ENCODE measurements at regions not wholly inside any gene's neighbourhood (a gene's known extent, or its start where the extent isn't known, plus 50 kb on each side); places are given as distances from the start of the nearest gene placed in this dataset.

DNA sequence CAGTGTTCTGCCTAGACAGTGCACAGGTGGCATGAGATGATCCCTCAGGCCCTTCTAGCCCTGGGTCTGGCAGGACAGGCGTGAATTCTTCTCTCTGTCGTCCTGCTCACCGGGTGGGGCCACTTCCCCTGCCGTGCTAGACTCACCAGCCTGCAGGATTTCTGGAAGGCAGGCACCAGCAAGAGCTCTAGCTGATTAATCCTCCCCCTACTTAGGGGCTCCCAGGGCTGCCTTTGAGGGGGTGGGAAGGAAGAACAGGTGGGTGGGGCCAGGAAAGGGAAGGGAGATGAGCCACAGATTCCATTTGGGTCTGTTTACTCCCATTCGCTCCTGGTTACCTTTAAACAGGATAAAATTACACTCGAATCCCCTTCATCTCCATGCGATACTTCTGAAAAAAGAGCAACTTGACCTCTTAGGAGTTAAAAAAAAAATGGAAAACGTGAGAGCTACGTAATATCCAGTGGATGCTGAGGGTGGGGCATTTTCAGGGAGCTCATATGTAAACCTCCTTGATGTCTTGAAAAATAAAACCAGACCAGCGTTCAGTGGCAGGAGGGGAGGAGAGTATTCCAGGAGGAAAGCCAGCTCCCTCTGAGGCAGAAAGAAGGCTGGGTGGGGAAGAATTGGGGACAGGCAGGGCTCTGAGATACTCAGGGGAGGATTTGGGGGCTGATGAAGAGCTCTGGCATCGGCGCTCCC, 665.5 kb downstream of the PTPRU start:
- no peak for DNase-seq

DNA sequence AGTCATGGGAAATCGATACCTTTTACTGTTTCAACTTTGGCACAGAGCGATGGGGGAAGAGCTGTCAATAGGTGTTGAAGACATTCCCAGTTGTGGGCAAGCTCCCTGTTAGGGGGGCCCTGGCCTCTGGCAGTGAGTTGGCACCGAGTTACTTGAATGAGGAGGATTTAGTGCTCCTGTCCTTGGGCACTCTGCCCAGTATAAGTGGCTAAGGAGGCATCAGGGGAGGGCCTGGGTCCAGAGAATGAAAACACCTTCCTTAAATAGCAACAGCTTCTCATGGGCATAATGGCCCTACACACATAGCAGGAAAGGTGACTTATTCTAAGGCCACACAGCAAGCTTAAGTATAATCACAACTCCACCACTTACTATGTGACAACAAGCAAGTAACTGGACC, 664.4 kb downstream of the PTPRU start:
- no peak for DNase-seq

DNA sequence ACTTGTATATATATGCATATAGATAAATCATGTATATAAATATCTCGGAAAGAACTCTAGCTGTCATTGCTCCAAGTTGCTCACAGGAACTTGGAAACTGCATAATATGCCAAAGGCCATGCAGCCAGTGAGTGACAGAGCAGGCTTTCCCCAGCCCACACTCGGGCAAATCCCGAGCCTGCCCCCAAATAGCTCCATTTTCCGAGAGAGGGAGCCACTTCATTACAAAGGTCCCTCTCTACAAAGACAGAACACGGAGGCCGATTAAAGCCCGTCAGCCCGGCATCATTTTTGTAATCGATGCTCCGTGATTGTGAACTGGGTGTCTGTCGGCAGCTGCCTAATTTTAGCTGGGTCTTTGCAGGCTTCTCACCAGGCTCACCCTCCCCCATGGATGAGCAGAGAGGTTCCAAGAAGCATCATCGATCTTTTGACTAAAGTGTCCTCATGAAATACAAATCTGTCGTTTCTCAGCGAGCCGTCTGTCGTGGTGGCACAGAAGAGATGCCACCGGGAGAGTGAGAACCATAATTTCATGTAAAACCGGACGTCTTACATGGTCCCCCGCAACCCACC, 663.9 kb downstream of the PTPRU start:
- no peak for DNase-seq

DNA sequence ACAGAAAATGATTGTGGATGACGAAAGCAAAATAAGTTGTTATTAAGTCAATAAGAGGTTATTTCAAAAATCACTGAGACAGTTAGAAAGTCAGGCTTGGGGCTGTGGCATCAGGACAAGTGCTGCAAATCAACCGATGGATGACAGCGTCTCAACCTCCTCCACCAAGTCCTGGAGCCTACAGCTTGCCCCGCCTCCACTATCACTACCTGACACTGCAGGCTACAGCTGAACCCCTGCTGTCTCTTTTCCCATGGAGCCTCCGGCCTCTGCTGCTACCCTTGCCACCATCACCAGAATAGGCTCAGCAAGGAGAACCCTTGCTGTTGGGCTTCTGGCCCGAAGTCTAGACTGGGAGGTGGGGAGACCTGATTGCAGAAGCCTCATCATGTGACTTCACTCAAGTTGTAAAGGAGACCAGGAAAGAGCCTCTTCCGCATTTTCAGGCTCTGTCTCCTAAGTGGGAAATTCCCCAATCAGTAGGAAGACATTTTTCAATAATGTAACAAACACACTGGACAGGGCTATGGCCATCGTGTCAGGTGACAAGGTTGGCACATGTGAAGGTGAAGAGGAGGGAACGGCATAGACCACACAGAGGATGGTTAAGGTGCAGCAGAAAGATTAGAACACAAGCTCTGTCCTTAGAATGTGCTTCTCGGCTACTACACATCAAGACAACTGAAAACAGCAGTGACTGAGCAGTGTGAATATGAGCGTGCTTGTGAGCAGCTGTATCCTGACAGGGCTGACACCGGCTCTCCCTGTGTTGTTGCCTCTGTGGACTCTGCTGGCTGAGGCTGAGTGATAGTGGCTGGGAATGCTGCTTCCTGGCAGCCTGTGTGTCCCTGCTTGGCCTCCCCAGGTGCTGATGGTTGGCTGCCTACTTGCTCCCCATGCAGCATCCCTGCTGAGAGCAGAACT, 660.7 kb downstream of the PTPRU start:
- DNase-seq: no peak

DNA sequence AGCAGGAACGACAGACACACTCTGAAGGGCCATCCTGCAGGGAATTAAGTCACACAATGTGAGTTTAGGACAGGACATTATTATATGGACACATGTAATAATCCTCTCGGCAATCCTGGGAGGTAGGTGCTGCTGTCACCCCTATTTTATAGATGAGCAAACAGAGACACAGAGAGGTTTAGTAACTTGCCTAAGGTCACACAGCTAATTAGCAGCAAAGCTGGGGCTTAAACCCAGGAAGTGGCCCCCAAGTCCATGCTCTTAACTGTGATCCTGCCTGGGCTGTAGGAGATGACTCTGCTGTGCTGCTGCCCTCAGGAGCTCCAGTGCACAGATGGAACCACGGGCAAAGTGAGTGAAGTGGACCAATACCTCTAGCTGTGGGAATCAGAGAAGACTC, 660.0 kb downstream of the PTPRU start:
- DNase-seq: no peak

DNA sequence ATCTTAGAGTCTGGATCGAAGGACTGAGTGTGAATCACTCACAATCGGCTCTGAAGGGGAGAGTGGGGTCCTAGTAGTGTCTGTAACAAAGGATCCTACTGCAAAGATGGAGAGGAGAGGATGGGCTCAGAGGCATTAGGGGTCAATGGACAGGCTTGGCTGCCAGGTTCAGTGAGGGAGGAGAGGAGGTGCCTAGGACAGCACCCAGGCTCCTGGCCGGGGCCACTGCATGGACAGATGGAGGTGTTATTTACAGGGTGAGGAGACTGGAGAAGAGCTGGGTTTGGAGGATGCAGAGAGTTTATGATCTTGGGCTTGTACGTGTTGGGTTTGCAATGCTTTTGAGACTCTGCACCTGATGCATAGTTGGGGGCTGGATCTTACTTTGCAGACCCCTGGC, 658.9 kb downstream of the PTPRU start:
- no peak for DNase-seq

DNA sequence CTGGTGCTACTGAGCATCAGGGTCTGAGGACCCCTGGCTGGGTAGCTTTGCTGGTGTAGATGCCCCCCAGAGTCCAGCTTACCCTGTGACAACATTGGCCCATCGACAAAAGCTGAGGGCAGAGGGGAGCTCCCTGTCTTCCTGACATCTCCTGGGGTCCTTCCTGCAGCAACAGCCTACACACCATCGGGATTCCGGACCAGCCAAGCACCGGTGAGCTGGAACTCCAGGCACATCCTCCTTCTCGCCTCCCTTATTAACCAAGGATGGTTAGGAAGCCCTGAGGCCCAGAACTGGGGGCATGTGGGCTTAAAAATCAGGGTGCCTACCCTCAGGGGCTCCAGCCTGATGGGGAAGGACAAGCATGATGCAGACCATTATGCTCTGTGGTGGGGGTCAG, 658.0 kb downstream of the PTPRU start:
- DNase-seq: no peak

DNA sequence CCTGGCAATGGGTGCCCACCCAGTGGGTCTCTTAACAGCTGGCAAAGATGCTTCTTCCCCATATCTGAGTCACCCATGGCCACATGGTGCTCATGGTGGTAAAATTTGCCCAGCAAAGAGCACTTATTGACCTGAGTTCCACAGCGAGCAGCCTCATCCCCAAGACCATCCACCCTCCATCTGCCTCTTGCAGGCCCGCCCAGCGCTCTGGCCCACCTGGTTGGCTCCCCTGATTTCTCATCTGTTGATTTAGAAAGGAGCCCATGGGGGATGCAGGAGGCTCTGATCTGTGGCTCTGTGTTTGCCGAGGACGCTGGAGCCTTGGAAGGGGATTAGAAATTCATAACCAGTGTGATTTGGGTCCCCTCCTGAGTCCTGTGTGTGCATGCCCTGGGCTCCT, 657.5 kb downstream of the PTPRU start:
- no peak for DNase-seq

DNA sequence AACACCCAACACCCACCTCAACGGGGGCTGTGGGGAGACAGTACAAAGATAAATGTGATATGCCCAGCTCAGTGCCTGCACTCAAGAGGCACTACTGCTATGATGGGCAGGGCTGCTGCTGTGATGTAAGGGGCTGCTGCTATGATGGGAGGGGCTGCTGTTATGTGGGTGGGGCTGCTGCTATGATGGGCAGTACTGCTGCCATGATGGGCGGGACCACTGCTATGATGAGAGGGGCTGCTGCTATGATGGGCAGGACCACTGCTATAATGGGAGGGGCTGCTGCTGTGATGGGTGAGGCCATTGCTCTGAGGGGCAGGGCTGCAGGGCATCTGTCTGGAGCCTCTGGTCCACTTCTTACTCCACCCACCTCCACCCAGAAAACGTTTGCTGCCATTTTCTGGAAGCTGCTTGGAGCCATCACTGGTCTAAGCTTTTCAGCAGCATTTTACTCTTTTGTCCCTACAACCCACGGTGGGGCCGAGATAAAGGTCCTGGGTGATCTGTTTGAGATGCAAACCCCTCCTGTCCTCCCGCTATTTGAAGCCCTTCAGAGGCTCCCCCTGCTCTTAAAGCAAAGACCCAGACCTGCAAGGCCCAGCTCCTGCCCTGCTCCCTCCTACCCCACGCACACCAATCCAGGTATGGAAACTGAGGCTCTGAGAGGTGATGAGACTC, 656.9 kb downstream of the PTPRU start:
- DNase-seq: no peak

DNA sequence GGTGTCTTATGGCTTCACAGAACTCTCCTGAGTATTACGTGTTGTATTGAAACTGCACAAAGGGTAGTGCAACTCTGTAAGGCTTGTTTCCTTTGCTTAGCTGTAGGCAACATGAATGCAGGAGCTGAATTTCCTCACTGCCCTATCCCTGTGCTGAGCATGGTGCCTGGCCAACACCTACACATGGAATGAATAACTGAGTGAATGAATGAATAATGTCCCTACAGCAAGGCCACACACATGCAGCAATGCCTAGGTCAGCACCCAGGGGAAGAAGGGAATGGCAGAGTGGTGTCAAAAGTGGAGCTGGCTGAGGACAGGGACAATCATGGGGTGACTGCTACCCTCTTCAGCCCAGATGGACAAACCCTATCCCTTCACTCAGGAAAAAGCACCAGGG, 655.9 kb downstream of the PTPRU start:
- DNase-seq: no peak

DNA sequence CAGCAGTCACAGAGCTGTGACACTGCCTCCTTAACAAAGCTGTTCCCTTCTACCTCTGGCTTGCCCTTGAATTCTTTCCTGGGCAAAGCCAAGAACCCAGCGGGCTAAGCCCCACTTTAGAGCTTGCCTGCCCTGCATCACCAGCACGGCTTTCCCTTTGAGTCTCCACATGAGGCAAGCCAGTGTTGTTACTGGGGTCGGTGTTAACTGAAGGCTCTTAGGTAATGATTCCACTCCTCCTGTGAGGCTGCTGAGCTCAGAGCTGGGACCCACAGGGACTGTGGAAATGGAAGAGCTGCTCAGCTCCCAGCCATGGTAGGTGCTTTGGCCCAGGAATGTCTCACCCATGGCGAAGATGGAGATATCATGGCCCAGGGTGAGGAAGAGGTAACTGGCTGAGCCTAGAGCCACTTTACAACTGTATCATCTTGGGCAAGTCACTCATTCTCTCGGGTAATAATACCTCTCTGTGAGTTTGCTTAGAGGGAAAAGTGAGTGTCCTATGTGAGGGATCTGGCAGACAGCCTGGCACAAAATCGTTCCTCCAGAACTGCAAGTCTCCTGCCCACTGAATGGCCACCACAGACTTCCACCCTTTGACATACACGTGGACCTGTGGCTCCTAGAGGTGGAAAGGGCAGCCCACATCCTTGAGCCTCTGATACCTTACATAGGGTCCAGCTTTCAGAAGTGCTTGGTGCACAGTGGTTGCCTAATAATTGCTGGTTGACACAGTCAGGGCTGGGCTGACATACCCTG, 654.1 kb downstream of the PTPRU start:
- no peak for DNase-seq

DNA sequence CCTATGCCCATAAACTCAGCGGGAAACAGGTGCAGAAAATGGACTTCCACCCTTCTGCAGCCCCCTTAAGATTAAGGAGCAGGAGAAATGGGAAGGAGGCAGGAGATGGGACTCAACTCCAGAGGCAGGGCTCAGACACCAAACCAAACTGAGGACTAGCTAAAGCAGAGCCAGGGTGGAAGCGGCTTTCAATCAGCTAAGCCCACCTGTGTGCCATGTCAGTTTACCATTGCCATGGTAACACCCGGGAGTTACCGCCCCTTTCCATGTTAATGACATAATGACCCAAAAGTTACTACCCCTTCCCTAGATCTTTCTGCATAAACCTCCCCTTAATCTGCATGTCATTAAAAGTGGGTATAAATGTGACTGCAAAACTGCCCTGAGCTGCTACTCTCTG, 653.5 kb downstream of the PTPRU start:
- DNase-seq: no peak

DNA sequence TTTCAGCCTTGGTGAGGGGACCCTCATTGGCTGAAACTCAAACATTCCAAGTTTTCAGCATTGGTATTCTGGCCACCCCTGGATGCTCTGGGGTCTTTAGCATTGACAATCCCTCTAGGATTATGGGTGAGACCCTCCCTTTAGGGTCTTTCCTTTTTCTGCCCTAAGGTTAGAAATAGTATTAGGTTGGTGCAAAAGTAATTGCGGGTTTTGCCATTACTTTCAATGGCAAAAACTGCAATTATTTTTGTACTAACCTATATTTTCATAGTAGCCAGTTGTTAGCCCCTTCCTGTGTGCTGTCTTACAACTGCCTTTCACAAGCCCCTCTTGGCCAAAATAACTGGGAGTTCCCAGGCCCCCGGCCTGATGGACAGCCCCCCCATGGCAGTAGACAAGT, 648.4 kb downstream of the PTPRU start:
- no peak for DNase-seq

DNA sequence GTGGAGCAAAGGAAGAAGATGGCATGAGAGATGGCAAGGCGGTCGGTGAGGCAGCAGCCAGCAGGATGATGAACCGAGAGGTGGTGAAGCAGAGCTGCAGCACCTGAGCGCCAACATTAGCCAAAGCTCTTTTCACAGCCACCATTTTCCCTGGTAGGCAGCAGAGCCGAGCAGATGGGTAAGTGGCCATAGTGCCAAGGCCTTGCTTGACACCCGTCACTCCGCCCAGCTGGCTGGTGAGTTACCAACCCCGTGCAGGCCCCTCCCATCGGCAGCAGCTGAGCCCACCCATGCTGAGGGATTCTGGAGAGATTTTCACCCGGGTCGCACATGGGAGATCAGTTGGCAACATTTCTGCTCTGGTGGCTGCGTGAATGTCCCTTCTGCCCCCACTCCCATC, 647.7 kb downstream of the PTPRU start:
- no peak for DNase-seq

DNA sequence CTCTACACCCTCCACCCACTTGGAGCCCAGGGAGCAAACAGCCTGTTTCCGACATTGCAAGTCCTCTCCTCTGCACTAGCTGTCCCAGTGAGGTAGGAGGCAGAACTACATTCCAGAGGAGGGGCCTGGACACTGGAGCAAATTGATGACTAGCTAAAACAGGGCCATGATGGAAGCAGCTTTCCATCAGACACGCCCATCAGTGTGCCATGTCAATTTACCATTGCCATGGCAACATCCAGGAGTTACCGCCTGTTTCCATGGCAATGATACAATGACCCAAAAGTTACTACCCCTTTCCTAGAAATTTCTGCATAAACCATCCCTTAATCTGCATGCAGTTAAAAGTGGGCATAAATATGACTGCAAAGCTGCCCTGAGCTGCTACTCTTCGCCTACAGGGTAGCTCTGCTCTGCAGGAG, 647.1 kb downstream of the PTPRU start:
- DNase-seq: no peak

DNA sequence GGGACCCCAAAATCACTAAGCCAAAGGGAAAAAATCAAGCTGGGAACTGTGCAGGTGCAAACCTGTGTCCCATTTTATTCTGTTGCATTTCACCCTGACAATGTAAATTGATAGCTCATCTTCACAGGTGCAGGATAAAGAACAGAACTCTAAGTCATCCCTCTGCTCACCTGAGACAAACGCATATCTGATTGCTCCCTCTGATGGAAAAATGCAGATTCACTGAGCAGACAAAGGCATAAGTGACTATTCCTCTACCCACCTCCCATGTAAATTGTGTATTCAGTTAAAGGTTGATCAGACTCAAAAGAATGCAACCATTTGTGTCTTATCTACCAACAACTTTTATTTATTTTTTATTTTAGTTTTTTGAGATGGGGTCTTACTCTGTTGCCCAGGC, 644.2 kb downstream of the PTPRU start:
- no peak for DNase-seq

DNA sequence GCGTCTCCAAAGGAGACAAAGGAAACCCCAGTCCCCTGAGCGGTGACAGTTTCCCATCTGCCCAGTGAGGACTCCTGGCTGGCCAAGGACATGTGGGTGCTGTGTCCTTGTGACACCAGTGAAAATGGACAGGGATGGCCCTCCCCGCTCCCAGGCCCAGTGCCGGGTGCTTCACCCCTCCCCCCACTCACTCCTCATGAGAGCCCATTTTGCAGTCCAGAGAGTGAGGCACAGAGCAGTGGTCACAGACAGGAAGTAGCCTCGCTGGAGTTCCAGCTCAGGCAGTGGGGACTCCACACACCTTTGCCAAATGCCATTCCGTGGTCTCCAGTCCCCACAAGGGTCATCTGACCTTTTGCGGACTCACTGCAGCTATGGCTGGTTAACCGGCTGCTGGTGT, 642.9 kb downstream of the PTPRU start:
- no peak for DNase-seq

DNA sequence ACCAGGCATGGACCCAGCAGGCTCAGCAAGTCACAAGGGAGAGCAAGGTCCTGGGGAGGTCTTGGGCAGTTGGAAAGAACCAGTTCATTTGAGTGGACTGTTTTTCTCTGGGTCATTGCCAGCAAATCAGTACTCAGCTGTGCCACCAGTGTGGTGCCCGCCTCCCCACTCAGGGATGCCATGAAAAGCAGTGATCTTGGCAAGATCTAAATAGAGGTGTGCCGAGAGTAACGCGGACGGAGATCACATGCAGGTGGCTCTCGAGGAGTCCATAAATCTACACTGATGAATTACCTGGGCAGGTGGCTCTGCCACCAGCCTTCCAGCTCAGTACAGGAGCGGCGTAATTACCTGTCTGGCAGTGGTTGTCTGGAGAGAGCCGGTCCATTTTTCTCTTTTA, 642.2 kb downstream of the PTPRU start:
- no peak for DNase-seq

DNA sequence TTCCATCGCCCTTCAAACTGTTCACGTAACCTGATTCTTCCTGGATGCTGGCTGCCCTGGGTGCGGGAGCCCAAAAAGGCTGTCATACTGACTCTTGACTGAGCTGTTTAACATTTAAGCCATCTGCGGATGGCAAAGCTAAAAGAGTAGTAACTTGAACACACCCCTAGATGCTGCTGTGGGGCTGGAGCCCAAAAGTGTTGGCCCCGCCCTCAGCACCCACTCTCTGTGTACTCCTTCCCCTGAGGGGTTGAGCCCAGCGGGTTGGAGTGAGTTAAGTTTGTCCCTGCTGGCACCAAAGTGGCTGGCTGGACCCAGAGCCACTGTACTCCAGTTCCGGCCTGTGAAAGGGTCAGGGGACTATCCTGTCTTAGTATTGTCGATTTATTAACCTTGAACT, 640.6 kb downstream of the PTPRU start:
- DNase-seq: no peak

DNA sequence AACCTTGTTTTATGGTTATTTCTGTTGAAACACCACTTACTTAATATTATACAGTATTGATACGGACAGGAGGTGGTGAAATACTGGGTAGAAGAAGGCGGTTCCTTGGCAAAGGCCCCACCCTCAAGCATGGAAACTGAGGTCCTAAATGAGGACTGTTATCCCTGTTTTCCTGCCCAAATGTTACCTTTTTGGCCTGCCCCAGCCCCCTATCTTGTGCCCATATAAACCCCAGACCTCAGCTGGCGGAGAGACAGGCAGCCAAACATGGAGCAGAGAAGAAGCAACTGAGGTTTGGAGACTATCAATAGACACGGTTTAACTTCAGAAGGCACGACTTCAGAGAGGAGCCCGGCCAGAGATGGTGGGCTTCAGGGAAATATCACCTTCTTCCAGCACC, 640.1 kb downstream of the PTPRU start:
- no peak for DNase-seq

DNA sequence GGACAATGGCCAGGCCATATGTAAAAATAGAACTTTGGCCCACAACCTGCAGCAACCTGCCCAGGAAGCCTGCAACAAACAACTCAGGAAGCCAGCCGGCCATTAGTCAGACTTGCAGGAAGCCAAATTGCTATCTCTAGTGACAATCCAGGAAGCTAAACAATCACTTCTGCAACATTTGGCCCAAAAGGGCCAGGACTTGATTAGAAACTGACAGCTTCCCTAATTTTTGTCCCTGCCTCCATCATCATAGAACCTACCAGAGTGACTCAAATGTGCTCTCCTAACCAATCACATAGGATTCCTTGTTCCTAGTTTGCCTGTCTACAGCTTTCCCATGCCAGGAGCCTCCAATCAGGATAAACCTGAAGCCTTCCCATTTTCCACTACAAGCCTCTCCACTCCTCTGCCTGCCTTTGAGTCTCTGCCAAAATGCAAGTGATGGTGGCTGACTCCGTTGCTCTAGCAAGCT, 639.3 kb downstream of the PTPRU start:
- DNase-seq: no peak

DNA sequence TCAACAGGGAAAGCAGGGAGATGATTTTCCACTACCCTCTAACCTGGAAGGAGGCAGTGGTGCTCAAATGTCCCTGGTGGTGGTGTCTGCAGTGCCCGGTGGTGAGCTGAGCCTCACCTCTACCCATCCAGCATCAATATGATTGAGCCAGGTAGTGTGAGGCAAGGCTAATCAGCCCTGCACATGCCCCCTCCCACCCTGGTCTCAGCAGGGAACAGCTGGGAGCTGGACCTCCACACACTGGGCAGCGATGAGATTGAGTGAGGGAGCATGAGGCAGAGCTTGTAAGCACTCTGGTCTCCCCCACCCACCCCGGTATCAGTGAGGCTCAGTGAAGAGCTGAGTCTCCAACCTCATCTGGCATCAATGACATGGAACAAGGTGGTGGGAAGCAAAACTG, 634.3 kb downstream of the PTPRU start:
- DNase-seq: no peak

DNA sequence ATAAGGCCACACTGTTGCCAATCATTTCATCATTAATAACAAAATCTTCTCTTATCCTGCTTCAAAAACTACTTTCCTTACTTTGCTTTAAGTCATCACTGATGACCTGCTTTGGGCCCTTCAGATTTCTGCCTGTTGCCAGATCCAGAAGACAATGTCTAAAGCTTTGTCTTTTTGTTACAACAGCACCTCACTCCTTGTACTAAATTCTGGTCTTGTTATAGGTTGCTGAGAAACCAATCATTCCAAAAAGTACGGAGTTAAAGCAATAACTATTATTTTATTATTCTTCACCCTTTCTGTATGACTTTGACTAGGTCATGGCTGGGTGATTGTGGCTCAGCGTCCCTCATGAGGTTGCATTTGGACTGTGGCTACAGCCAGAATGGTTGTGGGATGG, 633.5 kb downstream of the PTPRU start:
- DNase-seq: no peak
